GM06990 (cell line): ENCODE measurements at regions not wholly inside any gene's neighbourhood (a gene's known extent, or its start where the extent isn't known, plus 50 kb on each side); places are given as distances from the start of the nearest gene placed in this dataset.

ENCODE experiments used
- DNase-seq: peaks from one replicate; pipeline ENCODE4 v3.0.0-alpha.2; 2011; ENCODE audit not compliant: insufficient read length; ENCODE audit errors: extremely low read depth
- H3K27me3 ChIP-seq: replicated peaks from 2 replicates; pipeline ENCODE4 v1.6.0; 2011; ENCODE audit warnings: low read length; ENCODE audit not compliant: control insufficient read depth, insufficient read depth
- H3K36me3 ChIP-seq: 2 replicates; pipeline ENCODE4 v1.5.1; 2011; ENCODE audit warnings: low read length; ENCODE audit not compliant: control insufficient read depth, insufficient read depth
- H3K4me3 ChIP-seq: replicated peaks from 2 replicates; pipeline ENCODE4 v1.5.1; 2011; ENCODE audit warnings: low read depth, mild to moderate bottlenecking, control low read depth, low read length
- TF ChIP-seq, protein P1 (sequence below): IDR thresholded peaks from 2 replicates; pipeline ENCODE4 v1.5.1; 2011; ENCODE audit warnings: low read length, control low read depth, mild to moderate bottlenecking, inconsistent platforms; ENCODE audit not compliant: insufficient read depth, poor library complexity, severe bottlenecking

DNA sequence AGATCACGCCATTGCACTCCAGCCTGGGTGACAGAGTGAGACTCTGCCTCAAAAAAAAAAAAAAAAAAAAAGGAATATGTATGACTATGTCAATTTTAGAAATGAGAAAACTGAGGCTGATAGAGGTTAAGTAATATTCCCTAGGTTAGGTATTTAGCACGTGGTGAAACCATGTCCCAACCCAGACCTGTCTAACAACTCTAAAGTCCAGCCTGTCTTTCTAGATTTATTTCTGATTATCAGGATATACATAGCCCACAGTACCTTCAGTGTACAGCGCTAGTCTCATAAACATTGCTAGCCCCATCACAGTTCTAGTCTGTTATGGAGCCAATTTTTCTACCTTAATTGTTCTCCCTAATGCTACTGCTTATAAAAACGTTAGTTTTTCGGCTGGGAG is 88.4 kb upstream of the RAP2B start:
- TF ChIP-seq, protein P1, sequence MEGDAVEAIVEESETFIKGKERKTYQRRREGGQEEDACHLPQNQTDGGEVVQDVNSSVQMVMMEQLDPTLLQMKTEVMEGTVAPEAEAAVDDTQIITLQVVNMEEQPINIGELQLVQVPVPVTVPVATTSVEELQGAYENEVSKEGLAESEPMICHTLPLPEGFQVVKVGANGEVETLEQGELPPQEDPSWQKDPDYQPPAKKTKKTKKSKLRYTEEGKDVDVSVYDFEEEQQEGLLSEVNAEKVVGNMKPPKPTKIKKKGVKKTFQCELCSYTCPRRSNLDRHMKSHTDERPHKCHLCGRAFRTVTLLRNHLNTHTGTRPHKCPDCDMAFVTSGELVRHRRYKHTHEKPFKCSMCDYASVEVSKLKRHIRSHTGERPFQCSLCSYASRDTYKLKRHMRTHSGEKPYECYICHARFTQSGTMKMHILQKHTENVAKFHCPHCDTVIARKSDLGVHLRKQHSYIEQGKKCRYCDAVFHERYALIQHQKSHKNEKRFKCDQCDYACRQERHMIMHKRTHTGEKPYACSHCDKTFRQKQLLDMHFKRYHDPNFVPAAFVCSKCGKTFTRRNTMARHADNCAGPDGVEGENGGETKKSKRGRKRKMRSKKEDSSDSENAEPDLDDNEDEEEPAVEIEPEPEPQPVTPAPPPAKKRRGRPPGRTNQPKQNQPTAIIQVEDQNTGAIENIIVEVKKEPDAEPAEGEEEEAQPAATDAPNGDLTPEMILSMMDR, result no peak
- Histone ChIP-seq H3K27me3 (no peaks in the 10 kb centered on the region), H3K36me3 (no peaks in the 10 kb centered on the region), H3K4me3 (no peak overlapping the region)
- DNase-seq, result no peak

DNA sequence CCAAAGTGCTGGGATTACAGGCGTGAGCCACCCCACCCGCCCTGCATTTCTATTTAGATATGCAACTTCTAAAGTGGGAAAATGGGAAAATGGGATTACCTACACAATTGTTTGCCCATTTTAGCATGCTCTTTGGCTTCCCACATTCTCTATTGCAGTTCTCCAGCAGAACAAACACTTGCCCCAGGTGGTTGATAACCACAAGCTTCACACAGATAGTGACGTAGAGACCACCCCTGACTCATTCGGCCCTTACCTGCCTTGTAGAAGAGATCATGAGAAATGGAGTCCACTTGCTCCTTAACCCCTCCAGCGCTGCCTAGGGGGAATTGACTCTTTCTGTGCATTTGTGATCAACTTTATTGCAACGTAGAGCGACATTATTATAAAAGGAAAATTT is 83.2 kb upstream of the RAP2B start:
- no peak for DNase-seq
- H3K27me3 ChIP-seq, result no peaks in the 10 kb centered on the region
- H3K4me3 ChIP-seq, result no peak overlapping the region
- H3K36me3 ChIP-seq, result no peaks in the 10 kb centered on the region
- TF ChIP-seq, protein P1, result no peak

DNA sequence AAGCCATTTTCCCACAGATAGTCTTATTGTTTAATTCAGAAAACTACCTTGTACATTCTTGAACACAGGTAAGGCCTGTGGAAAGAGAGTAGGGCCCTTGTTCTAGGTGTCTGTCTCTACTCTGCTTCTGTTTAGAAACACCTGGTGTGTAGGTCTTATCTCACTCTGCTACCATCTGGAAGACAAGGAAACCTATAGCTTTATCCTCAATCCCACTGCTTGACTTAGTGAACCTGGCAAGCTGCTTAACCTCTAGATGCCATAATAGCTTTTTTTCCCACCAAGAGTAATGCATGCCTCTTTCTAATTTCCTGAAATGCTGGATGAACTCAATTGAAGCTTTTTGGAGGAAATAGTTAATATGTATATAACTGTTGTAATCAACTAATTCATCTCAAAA is 82.6 kb upstream of the RAP2B start:
- no peaks in the 10 kb centered on the region for H3K36me3 ChIP-seq
- H3K27me3 ChIP-seq, result no peaks in the 10 kb centered on the region
- TF ChIP-seq, protein P1, result no peak
- no peak overlapping the region for H3K4me3 ChIP-seq
- DNase-seq, result no peak

DNA sequence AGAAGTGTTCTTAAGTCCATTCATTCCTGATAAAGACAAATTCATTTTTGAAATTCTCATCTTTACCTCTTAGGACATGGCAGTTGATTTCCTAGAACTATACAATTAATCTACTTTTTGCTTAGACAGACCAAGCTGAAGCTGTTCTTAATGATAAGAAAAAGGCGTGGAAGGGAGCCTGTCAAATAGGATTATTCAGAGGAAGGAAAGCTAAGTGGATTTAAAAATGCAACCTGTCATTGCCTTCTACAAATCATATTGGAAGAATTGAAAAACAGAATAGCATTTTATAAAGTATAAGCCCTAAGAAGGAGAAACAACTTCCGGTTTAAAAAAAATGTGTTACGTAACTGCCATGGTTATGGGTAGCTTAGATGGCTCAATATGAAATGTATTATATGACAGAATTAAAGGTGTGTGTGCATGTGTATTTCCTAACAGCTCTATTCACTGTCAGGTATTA is 81.2 kb upstream of the RAP2B start:
- TF ChIP-seq, protein P1, result no peak

DNA sequence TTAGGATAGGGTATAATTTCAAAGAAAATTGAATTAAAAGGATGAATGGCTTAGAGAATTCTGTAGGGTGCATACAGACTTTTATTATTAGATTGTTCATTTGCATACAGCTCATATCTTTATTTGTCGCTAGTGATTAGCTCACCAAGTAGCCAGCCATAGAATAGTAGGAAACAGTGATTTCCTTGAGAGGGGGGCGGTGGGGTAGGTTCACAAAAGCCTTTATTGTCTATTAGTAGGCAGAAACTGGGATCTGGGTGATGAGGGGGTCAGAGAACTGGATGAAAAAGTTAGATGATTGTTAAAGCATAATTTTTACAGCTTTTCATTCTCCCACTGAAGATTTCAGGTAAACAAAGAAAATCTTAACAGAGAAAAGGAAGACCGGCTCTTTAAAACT is 77.6 kb upstream of the RAP2B start:
- TF ChIP-seq, protein P1, result no peak
- Histone ChIP-seq H3K36me3 (no peaks in the 10 kb centered on the region), H3K27me3 (no peaks in the 10 kb centered on the region), H3K4me3 (no peak overlapping the region)
- DNase-seq, result no peak

More for the DNA sequence above, 81.2 kb upstream of the RAP2B start:
- DNase-seq, result no peak
- Histone ChIP-seq H3K36me3 (no peaks in the 10 kb centered on the region), H3K4me3 (no peak overlapping the region), H3K27me3 (no peaks in the 10 kb centered on the region)

DNA sequence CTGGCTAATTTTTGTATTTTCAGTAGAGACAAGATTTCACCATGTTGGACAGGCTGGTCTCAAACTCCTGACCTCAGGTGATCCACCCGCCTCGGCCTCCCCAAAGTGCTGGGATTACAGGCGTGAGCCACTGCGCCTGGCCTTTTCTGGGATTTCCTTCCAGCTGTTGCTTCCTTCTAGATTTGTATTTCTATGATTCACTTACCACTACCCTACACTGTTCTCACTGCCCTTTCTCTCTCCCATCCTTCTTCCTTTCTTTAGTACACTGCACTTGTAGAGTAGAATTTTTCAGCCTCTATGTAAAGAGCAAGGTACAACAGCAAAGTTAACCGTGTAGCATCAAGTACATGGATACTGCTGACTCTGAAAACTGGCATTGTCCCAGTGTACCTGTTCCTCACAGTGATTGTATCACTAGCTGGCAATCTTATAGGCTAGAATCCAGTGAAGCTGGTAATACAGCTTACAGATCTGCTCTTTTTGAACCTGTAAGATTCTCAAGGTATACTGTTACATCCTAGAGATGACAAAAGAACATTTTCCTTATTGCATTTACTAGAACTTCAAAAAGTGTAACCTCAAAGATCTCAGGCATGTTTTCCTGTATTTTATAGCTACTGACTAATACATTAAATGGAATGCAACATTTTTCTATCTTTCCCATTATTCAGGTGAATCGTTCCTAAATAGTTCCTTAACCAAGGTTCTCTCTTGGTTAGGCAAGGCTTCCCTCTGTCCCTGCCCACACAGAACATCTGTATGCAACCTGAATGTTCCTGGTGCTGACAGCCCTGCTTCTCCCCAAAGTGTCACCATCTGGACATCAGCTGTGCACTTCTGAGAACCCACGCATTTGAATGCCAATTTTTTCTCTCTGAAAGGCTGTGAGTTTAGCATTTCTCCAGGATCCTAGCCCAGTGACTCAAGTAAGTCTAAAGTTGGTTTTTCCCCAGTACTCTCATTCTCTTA is 74.1 kb upstream of the RAP2B start:
- no peak for DNase-seq
- H3K27me3 ChIP-seq, result no peaks in the 10 kb centered on the region
- no peak overlapping the region for H3K4me3 ChIP-seq
- H3K36me3 ChIP-seq, result no peaks in the 10 kb centered on the region
- TF ChIP-seq, protein P1, result no peak
